ENCODE measurements at regions not wholly inside any gene's neighbourhood (a gene's known extent, or its start where the extent isn't known, plus 50 kb on each side); places are given as distances from the start of the nearest gene placed in this dataset.

DNA sequence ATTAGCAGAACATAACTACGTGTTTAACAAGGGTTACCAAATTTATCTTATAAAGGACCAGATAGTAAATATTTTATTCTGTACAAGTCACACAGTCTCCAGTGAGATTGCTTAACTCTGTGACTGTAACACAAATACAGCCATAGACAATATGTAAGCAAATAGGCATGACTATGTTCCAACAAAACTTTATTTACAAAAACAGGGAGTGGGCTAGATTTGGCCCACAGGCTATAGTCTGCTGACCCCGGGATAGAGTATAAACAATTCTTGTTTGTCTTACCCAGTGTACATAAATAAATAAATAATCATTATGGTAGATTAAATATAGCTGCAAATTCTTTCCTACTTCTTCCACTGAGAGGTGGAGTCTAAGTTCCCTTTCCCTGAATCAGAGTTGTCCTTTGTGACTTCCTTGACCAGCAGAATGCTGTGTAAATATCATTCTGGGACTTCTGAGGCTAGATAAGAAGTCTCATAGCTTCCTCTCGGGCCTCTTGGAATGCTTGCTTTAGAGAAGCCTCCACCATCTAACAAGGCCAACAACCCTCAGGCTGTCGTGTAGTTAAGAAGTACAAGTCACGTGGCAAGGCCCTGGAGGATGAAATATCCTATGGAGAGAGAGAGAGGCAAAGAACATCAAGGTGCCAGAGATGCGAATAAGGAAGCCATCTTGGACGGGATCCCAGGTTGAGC, 59.1 kb upstream of the TMEM244 start:
- TF ChIP-seq, protein P1, sequence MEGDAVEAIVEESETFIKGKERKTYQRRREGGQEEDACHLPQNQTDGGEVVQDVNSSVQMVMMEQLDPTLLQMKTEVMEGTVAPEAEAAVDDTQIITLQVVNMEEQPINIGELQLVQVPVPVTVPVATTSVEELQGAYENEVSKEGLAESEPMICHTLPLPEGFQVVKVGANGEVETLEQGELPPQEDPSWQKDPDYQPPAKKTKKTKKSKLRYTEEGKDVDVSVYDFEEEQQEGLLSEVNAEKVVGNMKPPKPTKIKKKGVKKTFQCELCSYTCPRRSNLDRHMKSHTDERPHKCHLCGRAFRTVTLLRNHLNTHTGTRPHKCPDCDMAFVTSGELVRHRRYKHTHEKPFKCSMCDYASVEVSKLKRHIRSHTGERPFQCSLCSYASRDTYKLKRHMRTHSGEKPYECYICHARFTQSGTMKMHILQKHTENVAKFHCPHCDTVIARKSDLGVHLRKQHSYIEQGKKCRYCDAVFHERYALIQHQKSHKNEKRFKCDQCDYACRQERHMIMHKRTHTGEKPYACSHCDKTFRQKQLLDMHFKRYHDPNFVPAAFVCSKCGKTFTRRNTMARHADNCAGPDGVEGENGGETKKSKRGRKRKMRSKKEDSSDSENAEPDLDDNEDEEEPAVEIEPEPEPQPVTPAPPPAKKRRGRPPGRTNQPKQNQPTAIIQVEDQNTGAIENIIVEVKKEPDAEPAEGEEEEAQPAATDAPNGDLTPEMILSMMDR (IDR thresholded peaks at IDR 0.05), result no peak
- TF ChIP-seq POLR2A (IDR thresholded peaks at IDR 0.05) (no peak), EP300 (IDR thresholded peaks at IDR 0.05) (no peak)
